IPS-18a (cell line): ENCODE measurements at regions not wholly inside any gene's neighbourhood (a gene's known extent, or its start where the extent isn't known, plus 50 kb on each side); places are given as distances from the start of the nearest gene placed in this dataset.

Source experiments
- H3K27ac ChIP-seq: one replicate; pipeline ENCODE4 v1.5.1; 2013; ENCODE audit warnings: low read length
- H3K27me3 ChIP-seq: one replicate; pipeline ENCODE4 v1.6.1; 2013; ENCODE audit warnings: mild to moderate bottlenecking, low read length; ENCODE audit not compliant: control insufficient read depth, insufficient read depth
- H3K36me3 ChIP-seq: one replicate; pipeline ENCODE4 v1.6.1; 2013; ENCODE audit warnings: low read depth, low read length; ENCODE audit not compliant: control insufficient read depth
- H3K4me1 ChIP-seq: one replicate; pipeline ENCODE4 v1.6.1; 2013; ENCODE audit warnings: low read depth, low read length; ENCODE audit not compliant: control insufficient read depth
- H3K4me3 ChIP-seq: one replicate; pipeline ENCODE4 v1.5.1; 2013; ENCODE audit warnings: low read length
- H3K9ac ChIP-seq: one replicate; pipeline ENCODE4 v1.6.1; 2013; ENCODE audit warnings: mild to moderate bottlenecking, low read length, moderate library complexity
- H3K9me3 ChIP-seq: one replicate; pipeline ENCODE4 v1.6.1; 2013; ENCODE audit warnings: low read depth, low read length; ENCODE audit not compliant: control insufficient read depth

DNA sequence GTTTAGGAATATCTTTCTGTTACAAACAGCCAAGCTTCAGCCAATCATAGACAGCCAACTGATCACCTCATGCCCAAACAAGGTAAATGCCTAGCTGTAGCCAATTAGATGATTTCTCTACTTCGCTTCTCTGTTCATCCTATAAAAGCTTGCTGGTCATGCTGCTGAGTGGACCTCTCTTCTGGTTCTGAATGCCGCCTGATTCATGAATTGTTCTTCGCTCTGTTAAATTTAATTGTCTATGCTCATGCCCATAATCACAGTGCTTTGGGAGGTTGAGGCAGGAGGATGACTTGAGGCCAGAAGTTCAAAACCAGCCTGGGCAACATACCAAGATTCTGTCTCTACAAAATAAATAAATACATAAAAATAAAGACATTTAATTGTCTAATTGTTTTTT is 698.1 kb upstream of the NRP1 start:
- no peaks in the 10 kb centered on the region for H3K36me3 ChIP-seq
- H3K27me3 ChIP-seq: no peaks in the 10 kb centered on the region
- no peaks in the 10 kb centered on the region for H3K4me1 ChIP-seq
- no peak overlapping the region for H3K27ac ChIP-seq
- H3K4me3 ChIP-seq: no peak overlapping the region
- H3K9me3 ChIP-seq: no peaks in the 10 kb centered on the region
- H3K9ac ChIP-seq: no peak overlapping the region

DNA sequence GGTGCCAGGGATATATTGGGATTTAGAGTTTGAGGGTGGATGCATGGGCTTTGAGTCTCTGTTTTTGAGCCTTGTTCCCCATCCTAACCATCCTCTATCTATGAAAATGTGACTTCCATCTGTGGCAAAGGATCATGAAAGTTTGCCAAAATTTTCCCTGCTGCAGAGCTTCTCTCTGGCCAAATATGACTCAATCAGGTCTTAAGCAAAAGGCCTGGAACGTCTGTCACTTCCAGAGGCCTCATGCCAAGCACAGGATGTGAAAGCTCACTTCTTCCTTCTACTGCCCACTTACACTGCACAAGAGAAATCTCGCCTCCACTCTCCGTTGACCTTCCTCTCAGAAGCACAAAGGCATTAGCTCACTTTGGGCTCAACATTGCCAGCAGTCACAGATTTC is 696.9 kb upstream of the NRP1 start:
- H3K27me3 ChIP-seq: no peaks in the 10 kb centered on the region
- no peaks in the 10 kb centered on the region for H3K36me3 ChIP-seq
- H3K27ac ChIP-seq: no peak overlapping the region
- no peak overlapping the region for H3K9ac ChIP-seq
- no peaks in the 10 kb centered on the region for H3K9me3 ChIP-seq
- no peak overlapping the region for H3K4me3 ChIP-seq
- no peaks in the 10 kb centered on the region for H3K4me1 ChIP-seq

DNA sequence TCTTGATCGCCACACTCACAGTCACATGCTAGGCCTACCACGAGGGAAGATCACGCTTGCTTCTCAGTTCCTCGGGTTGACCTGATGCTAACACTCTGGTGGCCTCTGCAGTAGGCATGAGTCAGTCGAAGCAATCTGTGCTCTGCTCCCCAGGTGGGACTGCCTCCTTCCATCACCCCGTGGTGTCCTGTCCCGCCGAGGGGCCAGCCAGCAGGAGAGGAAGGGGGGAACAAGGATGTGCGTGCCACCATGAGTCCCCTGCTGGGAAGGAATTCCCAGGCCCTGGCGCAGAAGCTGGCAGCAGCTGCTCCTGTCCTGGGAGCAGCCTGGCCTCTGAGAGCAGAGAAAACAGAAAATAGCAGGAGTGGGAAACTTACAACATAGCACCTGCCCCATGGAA is 695.0 kb upstream of the NRP1 start:
- Histone ChIP-seq H3K27me3 (no peaks in the 10 kb centered on the region), H3K9me3 (no peaks in the 10 kb centered on the region), H3K4me3 (no peak overlapping the region), H3K9ac (no peak overlapping the region), H3K27ac (no peak overlapping the region), H3K36me3 (no peaks in the 10 kb centered on the region), H3K4me1 (no peaks in the 10 kb centered on the region)

DNA sequence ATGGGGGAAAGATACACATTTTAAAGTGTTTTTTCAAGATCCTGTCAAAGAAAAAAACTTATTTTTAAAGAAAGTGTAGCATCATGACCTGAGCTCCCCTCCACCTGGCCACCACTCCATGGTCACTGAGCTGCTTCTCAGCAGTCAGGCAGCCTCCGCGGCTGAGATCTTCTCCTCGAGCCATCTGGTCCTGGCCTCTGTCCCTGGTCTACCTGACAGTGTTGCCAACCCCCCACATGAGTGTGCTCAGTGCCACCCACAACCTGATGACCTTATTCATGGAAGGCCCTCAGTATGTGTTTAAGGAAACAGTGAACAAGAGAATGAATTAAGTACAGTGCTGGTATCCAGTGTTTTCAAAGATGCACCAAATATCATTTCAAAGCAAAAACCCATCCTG is 694.5 kb upstream of the NRP1 start:
- no peaks in the 10 kb centered on the region for H3K4me1 ChIP-seq
- H3K27me3 ChIP-seq: no peaks in the 10 kb centered on the region
- H3K36me3 ChIP-seq: no peaks in the 10 kb centered on the region
- no peak overlapping the region for H3K9ac ChIP-seq
- no peak overlapping the region for H3K4me3 ChIP-seq
- no peak overlapping the region for H3K27ac ChIP-seq
- H3K9me3 ChIP-seq: no peaks in the 10 kb centered on the region

DNA sequence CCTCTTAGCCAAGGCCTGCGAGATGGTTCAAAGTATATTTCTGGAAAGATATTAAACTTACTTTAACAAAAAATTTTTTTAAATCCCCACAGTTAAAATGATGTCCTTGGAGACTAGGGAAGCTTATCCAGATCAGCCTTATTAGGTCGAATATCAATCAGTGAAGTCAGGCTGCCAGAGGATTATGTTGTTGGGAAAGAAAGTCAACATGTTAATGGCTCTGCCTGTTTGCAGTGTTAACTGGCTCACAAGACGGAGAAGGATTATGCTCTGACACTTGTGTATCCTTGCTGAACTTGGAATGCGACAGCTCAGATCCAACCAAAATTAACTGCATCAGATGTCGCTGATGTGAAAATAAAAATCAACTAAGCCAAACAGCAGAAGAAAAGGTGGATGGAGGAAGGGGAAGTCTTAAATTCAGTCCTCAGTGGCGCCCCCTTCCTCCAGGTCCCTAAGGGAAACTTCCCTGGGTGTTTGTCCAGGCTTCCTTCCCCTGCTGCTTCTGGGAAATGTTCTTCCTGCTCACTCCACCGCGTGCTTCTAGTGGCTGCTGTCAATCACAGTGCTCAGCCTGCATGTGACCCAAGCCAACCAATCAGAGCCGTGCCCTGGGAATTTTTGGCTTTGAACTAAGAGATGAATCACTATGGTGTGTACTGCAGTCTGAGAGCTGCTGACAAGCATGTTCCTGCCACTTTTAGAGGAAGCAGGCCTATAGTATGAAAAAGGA is 690.4 kb upstream of the NRP1 start:
- Histone ChIP-seq H3K9me3 (no peaks in the 10 kb centered on the region), H3K9ac (no peak overlapping the region), H3K36me3 (no peaks in the 10 kb centered on the region), H3K4me3 (no peak overlapping the region), H3K4me1 (no peaks in the 10 kb centered on the region), H3K27me3 (no peaks in the 10 kb centered on the region), H3K27ac (no peak overlapping the region)

DNA sequence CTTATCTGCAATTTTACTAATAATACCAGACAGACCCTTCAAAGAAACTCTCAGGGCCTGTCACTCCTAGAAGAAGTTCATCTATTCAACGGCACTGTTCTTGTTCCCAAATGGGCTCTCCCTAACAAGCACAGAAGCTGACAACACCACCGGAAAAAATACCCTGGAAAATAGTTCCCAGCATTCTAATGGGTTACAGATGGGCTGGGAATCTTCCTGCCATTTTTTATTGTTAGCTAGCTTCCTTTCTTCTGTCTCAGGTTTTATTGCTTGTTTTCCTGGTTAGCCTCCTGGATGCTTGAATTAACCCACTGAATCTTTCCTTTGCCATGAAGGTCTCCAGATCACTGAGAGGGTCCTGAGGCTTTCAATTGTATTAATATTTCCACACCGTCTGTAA is 689.8 kb upstream of the NRP1 start:
- Histone ChIP-seq H3K27ac (no peak overlapping the region), H3K9ac (no peak overlapping the region), H3K27me3 (no peaks in the 10 kb centered on the region), H3K9me3 (no peaks in the 10 kb centered on the region), H3K4me3 (no peak overlapping the region), H3K4me1 (no peaks in the 10 kb centered on the region), H3K36me3 (no peaks in the 10 kb centered on the region)

DNA sequence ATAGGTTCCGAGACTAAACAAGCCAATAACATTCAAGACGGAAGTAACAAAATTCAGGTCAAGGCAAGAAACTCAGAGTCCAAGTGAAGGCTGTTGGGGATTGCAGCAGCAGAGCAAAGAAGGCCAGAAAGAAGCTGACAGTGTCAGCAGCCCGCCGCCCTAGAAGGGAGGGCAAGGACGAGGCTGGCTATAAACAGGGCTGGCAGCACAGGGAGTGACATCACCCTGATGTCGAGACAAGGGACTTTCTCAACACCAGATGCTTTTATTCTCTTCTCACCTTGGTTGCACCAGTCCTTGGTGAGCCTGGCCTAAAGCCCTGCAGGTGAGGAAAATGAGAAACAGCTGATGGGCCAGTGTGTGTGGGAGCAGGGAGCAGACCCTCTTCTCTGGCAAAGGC is 687.7 kb upstream of the NRP1 start:
- H3K4me1 ChIP-seq: no peaks in the 10 kb centered on the region
- no peak overlapping the region for H3K4me3 ChIP-seq
- no peaks in the 10 kb centered on the region for H3K36me3 ChIP-seq
- H3K9ac ChIP-seq: no peak overlapping the region
- no peaks in the 10 kb centered on the region for H3K9me3 ChIP-seq
- H3K27me3 ChIP-seq: no peaks in the 10 kb centered on the region
- H3K27ac ChIP-seq: no peak overlapping the region

DNA sequence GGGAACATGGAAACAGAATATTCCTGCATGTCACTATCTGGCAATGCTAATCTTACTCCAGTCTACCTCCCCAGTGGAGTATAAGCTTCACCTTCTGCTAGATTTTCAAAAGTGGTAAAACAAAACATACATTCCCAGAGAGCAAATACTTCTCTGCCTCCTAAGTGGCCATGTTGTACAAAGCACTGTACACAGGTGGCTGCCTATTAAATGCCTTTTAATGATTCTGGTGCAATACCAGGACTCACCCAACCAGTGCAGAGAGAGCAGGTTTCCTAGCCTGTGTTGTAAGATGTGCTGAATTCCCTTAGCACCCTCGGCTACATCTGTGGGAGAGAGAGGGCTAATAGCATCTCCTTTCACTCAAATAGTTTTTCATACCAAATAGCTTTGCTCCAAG is 684.3 kb upstream of the NRP1 start:
- Histone ChIP-seq H3K36me3 (no peaks in the 10 kb centered on the region), H3K4me1 (no peaks in the 10 kb centered on the region), H3K9ac (no peak overlapping the region), H3K27me3 (no peaks in the 10 kb centered on the region), H3K9me3 (no peaks in the 10 kb centered on the region), H3K27ac (no peak overlapping the region), H3K4me3 (no peak overlapping the region)

DNA sequence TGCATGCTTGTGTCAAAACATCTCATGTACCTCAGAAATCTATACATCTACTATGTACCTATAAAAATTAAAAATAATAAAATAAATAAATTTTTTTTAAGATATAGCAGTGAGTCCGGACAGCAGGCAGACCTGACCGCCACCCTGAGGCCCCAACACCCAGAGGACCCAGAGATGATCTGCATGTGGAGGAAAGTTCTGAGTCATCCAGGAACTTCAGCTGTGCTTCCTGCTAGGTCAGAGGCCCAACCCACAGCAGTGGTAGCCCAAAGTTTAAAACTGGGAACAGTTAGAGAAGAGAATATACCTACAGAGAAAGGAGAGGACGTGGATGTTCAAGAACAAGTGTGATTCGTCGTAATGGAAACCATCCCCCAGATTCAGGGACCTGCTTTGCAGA is 683.7 kb upstream of the NRP1 start:
- no peaks in the 10 kb centered on the region for H3K27me3 ChIP-seq
- no peak overlapping the region for H3K4me3 ChIP-seq
- no peak overlapping the region for H3K27ac ChIP-seq
- no peak overlapping the region for H3K9ac ChIP-seq
- H3K36me3 ChIP-seq: no peaks in the 10 kb centered on the region
- H3K9me3 ChIP-seq: no peaks in the 10 kb centered on the region
- H3K4me1 ChIP-seq: no peaks in the 10 kb centered on the region

DNA sequence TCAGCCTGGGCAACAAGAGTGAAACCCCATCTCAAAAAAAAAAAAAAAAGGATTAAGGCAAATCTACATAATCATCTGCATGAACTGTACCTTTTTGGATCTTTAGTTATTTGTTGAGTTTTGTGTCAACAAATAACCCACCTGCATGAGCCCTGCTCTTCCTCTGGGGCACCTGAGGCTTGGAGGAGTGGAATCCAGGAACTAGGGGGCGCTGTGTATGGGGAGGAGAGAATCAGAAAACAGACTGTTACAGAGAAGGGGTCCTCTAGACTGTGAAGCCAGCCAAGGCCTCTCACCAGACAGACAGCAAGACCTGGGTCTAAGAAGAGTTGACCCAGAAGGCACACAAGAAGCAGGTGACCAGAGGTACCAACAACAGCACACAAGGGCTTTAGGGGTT is 682.8 kb upstream of the NRP1 start:
- Histone ChIP-seq H3K9ac (no peak overlapping the region), H3K9me3 (no peaks in the 10 kb centered on the region), H3K4me3 (no peak overlapping the region), H3K27me3 (no peaks in the 10 kb centered on the region), H3K4me1 (no peaks in the 10 kb centered on the region), H3K27ac (no peak overlapping the region), H3K36me3 (no peaks in the 10 kb centered on the region)

DNA sequence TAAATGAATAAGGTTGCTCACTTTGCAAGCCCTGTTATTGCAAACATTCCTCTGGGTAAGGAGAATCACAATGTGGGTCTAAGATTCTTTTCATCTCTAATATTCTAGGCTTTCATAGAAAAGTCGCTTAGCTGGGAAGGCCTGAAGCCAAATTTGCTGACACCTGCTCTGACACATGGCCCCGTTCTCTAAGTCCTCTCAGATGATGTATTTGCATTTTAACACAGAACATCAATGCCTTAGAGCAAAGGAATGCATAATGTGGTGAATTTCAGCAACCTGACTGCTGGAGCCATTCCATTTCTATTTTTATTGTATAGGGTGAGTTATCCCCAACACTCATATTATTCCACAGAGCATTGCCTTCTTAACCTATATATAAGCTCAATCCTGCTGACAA is 682.1 kb upstream of the NRP1 start:
- H3K4me1 ChIP-seq: no peaks in the 10 kb centered on the region
- no peaks in the 10 kb centered on the region for H3K9me3 ChIP-seq
- no peak overlapping the region for H3K9ac ChIP-seq
- no peaks in the 10 kb centered on the region for H3K27me3 ChIP-seq
- H3K4me3 ChIP-seq: no peak overlapping the region
- no peak overlapping the region for H3K27ac ChIP-seq
- no peaks in the 10 kb centered on the region for H3K36me3 ChIP-seq

DNA sequence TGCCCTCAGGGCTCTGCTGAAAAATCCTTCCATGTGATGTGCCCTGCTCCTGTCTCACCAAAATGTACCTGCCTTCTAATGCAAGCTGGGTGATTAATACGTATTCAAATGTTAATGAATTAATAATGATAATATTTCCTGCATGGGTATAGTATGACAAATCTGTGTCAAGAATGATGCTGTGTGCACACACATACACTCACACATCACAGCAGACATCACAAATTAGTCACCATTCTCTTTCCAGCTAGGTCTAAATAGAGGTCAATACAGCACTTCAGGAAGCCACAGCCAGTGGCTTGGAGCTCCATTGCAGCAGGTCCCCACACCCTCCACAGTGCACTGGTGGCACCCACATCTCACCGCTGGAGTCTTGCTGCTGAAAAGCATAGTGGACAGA is 681.2 kb upstream of the NRP1 start:
- Histone ChIP-seq H3K27ac (no peak overlapping the region), H3K4me3 (no peak overlapping the region), H3K9ac (no peak overlapping the region), H3K9me3 (no peaks in the 10 kb centered on the region), H3K4me1 (no peaks in the 10 kb centered on the region), H3K36me3 (no peaks in the 10 kb centered on the region), H3K27me3 (no peaks in the 10 kb centered on the region)
